Osteoblast (primary cell): ENCODE measurements at regions not wholly inside any gene's neighbourhood (a gene's known extent, or its start where the extent isn't known, plus 50 kb on each side); places are given as distances from the start of the nearest gene placed in this dataset.
"Not testable (repeated sequence)": the region's sequence is repeated elsewhere in the genome, so short reads cannot be mapped to it uniquely, and the experiment has no call there.

ENCODE experiments used
- DNase-seq: peaks from one replicate; pipeline ENCODE4 v3.0.0; 2011; ENCODE audit warnings: low spot score, mixed read lengths; ENCODE audit not compliant: insufficient read length; ENCODE audit errors: missing footprints
- H2AFZ ChIP-seq: 2 replicates; pipeline ENCODE4 v1.6.0; 2011; ENCODE audit warnings: mild to moderate bottlenecking, low read length
- H3K27ac ChIP-seq: 2 replicates; pipeline ENCODE4 v1.5.1; 2011; ENCODE audit warnings: mild to moderate bottlenecking, low read depth, low read length, moderate library complexity
- H3K27me3 ChIP-seq: 2 replicates; pipeline ENCODE4 v1.6.0; 2012; ENCODE audit warnings: mild to moderate bottlenecking, control low read depth, inconsistent platforms, low read length, moderate library complexity; ENCODE audit not compliant: insufficient read depth
- H3K36me3 ChIP-seq: 2 replicates; pipeline ENCODE4 v1.5.1; 2011; ENCODE audit warnings: mild to moderate bottlenecking, low read length, control low read depth, moderate library complexity; ENCODE audit not compliant: insufficient read depth
- H3K4me1 ChIP-seq: 2 replicates; pipeline ENCODE4 v1.5.1; 2011; ENCODE audit warnings: mild to moderate bottlenecking, low read length, control low read depth, moderate library complexity; ENCODE audit not compliant: insufficient read depth
- H3K4me2 ChIP-seq: 2 replicates; pipeline ENCODE4 v1.6.0; 2011; ENCODE audit warnings: mild to moderate bottlenecking, low read length; ENCODE audit not compliant: insufficient read depth
- H3K4me3 ChIP-seq: fragments of 200-600 bp; sonication (generic); 3 replicates; pipeline ENCODE4 v1.5.1; 2012; ENCODE audit warnings: mild to moderate bottlenecking, low read length, inconsistent platforms; ENCODE audit not compliant: insufficient read depth
- H3K79me2 ChIP-seq: 2 replicates; pipeline ENCODE4 v1.6.0; 2012; ENCODE audit warnings: mild to moderate bottlenecking, low read length, control low read depth, inconsistent platforms; ENCODE audit not compliant: insufficient read depth
- H3K9me3 ChIP-seq: 2 replicates; pipeline ENCODE4 v1.5.1; 2011; ENCODE audit warnings: low read depth, low read length, control low read depth
- H4K20me1 ChIP-seq: 2 replicates; pipeline ENCODE4 v1.6.0; 2012; ENCODE audit warnings: mild to moderate bottlenecking, low read length, control low read depth; ENCODE audit not compliant: insufficient read depth
- CTCF ChIP-seq: IDR thresholded peaks from 2 replicates; pipeline ENCODE4 v1.5.1; 2011; ENCODE audit warnings: mild to moderate bottlenecking, low read depth, low read length, moderate library complexity; ENCODE audit errors: extremely low read depth

DNA sequence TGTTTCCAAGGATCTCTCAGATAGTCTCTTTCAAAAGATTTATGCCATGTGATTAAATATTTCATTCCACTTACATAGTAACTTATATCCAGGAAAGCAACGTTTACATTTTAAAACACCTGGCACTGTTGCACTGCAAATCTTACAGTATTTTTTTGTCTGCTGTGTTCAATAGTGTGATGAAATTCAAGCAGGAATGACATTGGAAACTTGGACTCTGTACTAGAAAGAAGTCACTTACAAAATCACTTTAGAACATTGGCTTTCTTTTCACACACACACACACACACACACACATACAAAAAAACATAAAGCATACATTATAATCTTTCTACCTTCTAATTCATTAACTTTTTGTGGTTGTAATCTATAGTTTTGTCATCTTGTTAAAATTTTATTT is 66.2 kb upstream of the USP15 start:
- Histone ChIP-seq H3K27ac (no peak overlapping the region), H3K79me2 (no peaks in the 10 kb centered on the region), H2AFZ (no peak overlapping the region), H4K20me1 (no peaks in the 10 kb centered on the region), H3K4me3 (no peak overlapping the region), H3K4me2 (no peak overlapping the region), H3K4me1 (peaks cover 14% of the 10 kb centered on the region), H3K27me3 (peaks cover 40% of the 10 kb centered on the region), H3K9me3 (no peaks in the 10 kb centered on the region), H3K36me3 (no peaks in the 10 kb centered on the region)
- DNase-seq = no peak
- TF ChIP-seq CTCF = no peak

GRCh38 chr12:62194616-62195015 is 65.6 kb upstream of the USP15 start:
- H3K4me3 ChIP-seq = no peak overlapping the region
- H3K27ac ChIP-seq = no peak overlapping the region
- H3K79me2 ChIP-seq = no peaks in the 10 kb centered on the region
- no peaks in the 10 kb centered on the region for H3K9me3 ChIP-seq
- no peak overlapping the region for H3K4me2 ChIP-seq
- H3K4me1 ChIP-seq = peaks cover 14% of the 10 kb centered on the region
- no peaks in the 10 kb centered on the region for H3K36me3 ChIP-seq
- TF ChIP-seq CTCF = no peak
- H2AFZ ChIP-seq = no peak overlapping the region
- H3K27me3 ChIP-seq = peaks cover 34% of the 10 kb centered on the region
- no peaks in the 10 kb centered on the region for H4K20me1 ChIP-seq
- no peak for DNase-seq

- Histone ChIP-seq H3K4me2 (no peak overlapping the region), H3K36me3 (no peaks in the 10 kb centered on the region), H3K27me3 (peaks cover 19% of the 10 kb centered on the region), H3K4me1 (peaks cover 14% of the 10 kb centered on the region), H3K27ac (no peak overlapping the region), H4K20me1 (no peaks in the 10 kb centered on the region), H3K9me3 (no peaks in the 10 kb centered on the region), H2AFZ (no peak overlapping the region), H3K79me2 (no peaks in the 10 kb centered on the region), H3K4me3 (no peak overlapping the region)
- no peak for DNase-seq
- no peak for TF ChIP-seq CTCF
Measured at GRCh38 chr12:62196146-62196545, 64.1 kb upstream of the USP15 start.

DNA sequence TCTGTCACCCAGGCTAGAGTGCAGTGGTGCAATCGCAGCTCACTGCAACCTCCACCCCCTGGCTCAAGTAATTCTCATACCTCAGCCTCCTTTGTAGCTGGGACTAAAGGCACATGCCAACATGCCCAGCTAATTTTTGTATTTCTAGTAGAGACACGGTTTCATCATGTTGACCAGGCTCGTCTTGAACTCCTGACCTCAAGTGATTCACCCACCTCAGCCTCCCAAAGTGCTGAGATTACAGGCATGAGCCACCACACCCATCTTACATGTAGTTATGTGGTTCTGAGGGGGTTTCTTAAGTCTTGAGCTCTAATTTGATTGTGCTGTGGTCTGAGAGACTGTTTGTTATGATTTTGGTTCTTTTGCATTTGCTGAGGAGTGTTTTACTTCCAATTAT is 57.3 kb upstream of the USP15 start:
- H3K36me3 ChIP-seq, H4K20me1 ChIP-seq, H3K27ac ChIP-seq, H3K79me2 ChIP-seq, H3K9me3 ChIP-seq, DNase-seq, H2AFZ ChIP-seq, H3K4me1 ChIP-seq, H3K27me3 ChIP-seq, H3K4me2 ChIP-seq, H3K4me3 ChIP-seq: not testable (repeated sequence)

DNA sequence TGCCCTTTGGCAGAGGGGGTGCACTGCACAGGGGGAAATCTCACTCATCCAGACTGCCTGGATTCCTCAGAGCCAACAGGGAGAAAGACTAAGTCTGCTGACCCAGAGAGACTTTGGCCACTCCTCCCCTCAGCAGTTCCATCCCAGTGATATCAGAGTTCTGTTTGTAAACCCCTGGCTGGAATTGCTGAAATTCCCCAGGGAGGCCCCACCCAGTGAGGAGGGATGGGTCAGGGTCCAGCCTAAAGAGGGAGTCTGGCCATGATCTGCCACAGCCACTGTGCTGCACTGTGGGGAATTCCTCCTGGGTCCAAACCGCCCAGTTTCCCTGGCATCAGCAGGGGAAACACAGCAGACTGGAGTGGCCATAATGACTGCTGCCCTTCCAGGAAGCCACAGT is 54.9 kb upstream of the USP15 start:
- Histone ChIP-seq H3K27ac (no peak overlapping the region), H2AFZ (no peak overlapping the region), H3K4me3 (no peak overlapping the region), H4K20me1 (no peaks in the 10 kb centered on the region), H3K36me3 (no peaks in the 10 kb centered on the region), H3K27me3 (no peaks in the 10 kb centered on the region), H3K9me3 (no peaks in the 10 kb centered on the region), H3K4me1 (no peaks in the 10 kb centered on the region), H3K79me2 (no peaks in the 10 kb centered on the region), H3K4me2 (no peak overlapping the region)
- TF ChIP-seq CTCF = no peak
- DNase-seq = no peak
